Dedifferentiated amniotic fluid mesenchymal stem cell (primary cell): ENCODE measurements at regions not wholly inside any gene's neighbourhood (a gene's known extent, or its start where the extent isn't known, plus 50 kb on each side); places are given as distances from the start of the nearest gene placed in this dataset.
A peak's percentile ranks its signal among the peaks of the same experiment; 100 is the strongest.

ENCODE experiments used
- DNase-seq: peaks from one replicate; pipeline ENCODE4 v3.0.0-alpha.2; 2016; ENCODE audit errors: extremely low spot score

- no peak for DNase-seq
These were observed 68.9 kb downstream of the NCR2 start for GRCh38 chr6:41404182-41404845.

DNA sequence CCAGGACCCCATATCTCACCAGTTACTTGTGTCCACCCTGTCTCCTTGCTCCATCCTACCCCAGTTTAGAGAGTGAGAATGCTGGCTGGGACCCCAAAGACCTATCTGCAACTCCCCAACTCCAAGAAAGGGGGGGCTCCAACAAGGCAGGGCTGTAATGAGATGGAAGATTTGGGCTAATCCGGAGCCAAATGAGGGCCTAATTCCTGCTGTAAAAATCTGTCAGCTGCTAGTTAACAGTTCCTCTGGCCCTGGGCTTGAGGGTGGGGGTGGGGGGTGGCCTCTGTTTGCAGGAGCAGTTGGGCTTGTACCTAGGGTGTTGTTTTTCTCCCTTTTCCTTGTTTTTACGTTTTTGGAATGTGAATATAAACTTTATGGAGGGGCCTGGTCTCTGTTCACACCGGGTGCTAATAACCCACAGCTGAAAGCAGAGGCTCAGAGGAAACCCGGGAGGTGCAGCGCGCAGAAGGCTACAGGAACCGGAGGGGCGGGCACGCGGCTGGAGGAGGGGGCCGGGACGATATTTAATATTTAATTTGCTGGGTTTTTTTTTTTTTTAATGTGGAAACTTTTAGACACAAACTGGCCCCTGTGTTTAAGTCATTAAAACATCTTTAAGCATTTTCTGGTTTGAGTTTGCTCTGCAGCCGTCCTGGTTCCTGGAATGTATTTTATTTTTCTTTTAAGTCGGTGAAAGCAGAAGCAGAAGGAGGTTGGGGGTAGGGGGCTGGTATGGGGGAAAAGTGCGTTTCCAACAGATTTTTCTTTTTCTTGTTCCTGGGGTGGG, 70.7 kb downstream of the NCR2 start:
- DNase-seq, result no peak

DNA sequence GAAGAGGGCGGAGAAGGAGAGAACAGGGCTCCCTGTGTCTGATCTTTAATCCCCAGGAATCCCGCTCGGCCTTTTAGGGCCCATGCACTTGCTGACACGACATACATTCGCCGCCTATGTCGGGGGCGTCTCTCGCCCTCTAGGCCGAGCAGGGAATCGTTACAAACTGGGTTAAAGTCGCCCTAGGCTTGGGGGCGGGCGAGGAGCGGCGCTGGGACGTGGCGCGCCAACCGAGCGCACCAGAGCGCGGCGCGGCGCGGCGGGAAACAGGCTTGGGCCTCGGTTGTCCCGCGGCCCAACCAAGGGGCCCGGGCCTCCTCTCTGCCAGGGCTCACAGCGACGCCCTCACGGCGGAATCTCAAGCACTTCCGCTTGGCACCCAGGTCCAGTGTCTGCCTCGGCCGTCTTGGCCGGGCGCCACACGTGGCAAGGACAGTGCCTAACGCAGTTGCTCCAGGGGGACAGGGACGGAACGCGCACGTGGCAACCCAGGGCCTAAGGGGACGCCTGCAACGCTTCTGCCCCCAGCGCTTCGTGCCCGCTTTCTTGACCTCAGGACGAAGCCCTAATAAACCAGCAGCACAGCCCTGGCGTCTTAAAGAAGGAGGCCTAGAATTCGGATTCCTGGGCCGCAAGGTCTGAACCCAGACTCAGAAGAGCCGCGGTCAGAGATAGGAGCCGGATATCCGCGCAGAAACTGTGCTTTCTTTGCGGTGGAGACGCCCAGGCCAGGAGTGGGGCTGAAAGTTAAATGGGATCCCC, 71.5 kb downstream of the NCR2 start:
- no peak for DNase-seq

DNA sequence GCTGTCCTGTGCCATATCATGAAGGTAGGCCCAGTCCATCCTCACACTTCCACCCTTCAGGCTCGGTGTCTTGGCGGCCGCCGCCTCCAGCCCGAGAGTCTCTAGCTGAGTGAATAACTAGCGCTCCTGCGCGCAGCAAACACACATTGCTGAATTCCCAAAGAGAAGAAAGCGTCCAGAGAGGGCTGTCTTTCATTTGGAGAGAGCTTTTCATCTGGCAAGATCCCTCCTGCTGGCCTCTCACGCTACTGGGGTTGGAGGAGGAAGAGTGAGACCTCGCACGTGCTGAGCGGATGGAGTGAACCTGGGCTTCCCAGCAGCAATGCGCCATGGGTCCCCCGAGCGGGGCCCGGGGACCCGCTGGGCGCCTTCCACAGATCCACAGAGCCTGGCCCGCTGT, 73.2 kb downstream of the NCR2 start:
- no peak for DNase-seq

DNA sequence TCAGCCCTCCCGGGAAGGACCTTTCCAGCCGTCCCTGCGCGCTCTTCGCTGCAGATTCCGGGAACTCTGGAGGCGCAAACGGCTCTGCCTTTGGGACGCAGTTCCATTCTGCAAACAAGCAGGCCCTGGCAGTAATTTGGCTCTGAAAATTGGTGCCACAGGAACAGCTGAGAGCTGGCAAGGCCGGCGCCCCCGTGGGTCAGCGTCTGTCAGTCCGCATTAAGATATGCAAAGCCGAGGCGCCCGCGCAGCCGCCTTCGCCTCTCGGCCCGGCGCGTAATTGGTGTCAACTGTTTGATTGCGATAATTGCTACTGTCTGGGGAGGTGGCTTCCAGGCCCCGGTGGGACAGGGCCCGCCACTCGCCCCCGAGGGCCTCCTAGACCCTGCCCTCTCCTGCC, 73.6 kb downstream of the NCR2 start:
- no peak for DNase-seq

DNA sequence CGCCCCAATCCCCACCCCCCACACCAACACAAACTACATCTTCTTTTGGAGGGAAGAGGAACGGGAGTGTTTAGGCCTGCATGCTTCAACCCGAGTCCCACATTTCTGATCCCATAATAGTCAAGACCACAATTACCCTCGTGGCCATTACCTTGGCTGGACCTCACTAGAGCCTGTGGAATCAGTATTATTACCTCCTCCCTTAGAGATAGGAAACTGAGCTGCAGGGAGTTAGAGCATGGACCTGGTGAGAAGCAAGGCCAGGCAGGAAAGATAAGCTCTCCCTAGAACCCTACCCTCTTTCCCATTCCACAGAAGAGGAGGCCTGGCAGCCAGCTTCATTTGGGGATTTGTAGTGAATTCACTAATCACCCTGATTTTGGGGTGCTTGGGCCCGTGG, 74.1 kb downstream of the NCR2 start:
- no peak for DNase-seq

GRCh38 chr6:41411961-41412360, 76.6 kb downstream of the NCR2 start:
- DNase-seq, result no peak

GRCh38 chr6:41413250-41413649, 77.8 kb downstream of the NCR2 start:
- DNase-seq, result no peak

DNA sequence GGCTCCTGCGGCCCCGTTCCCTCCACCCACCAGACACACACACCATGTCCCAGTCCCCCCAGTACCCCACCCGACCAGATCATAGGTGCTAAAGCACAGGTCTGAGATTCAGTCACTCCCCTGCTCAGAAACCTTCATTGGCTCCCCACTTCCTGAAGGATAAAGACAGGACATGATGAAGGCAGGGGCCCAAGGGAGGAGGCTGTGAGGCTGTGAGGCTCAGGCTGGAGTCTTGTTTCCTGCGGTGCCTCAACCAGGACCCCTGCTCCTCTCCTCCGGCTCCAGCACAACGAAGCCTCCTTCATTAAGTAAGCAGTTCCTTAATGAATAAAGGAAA, 81.1 kb downstream of the NCR2 start:
- no peak for DNase-seq

- DNase-seq, result no peak
These were observed 83.3 kb downstream of the NCR2 start for GRCh38 chr6:41418741-41419140.

- no peak for DNase-seq
These were observed 84.0 kb downstream of the NCR2 start for GRCh38 chr6:41419385-41419784.

- DNase-seq, result no peak
These were observed 84.8 kb downstream of the NCR2 start for GRCh38 chr6:41420186-41420585.

DNA sequence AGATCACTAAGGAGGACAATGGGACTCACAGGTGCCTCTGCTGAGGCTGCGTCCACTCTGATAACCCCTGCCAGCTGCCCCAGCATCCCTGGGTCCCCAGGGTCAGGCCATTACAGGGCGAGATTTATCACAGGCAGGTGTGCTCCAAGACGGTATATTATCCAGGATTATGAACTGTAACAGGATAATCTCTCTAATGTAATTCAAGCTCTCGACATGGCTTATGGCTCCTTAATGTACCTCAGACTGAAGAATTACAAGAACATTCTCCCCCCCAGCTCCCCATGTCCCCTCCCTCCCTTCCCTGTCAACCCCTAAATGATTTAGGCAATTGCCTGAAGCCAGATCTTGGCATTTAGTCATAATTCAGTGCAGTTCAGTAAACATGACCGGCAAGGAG, 86.8 kb downstream of the NCR2 start:
- no peak for DNase-seq

- DNase-seq, result no peak
These were observed 87.6 kb downstream of the NCR2 start for GRCh38 chr6:41423002-41423401.

DNA sequence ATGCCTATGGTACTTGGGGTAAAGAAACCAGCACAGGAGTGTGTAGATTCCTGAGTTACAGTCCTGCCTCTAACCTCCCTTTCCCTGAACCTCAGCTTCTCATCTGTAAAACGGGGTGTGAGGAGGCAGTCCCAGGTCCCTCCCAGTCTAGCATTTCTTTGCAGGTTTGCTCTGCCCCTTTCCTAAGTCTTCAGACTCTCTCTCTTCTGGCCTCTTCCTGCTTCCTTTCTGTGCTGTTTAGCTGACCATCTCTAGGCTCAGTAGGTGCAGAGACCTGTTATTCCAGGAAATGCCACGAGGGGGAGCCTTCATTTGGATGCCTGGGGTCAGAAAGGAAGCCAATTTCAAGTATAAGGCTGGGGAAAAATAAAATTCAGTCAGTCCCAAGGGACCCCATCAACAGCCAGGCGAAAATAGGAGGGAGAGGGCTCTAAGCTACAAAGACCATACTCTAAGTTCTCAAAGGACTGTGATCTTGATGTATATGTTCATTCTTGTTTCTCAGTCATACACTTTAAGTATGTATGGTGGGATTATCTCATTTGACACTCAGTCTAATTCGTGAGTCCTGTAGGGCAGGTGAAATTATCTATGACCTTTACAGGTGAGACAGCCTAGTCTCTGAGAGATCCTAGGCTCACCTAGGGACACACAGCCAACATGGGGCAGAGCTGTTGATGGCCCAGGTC, 89.1 kb downstream of the NCR2 start:
- peak; percentile 89 for DNase-seq

DNA sequence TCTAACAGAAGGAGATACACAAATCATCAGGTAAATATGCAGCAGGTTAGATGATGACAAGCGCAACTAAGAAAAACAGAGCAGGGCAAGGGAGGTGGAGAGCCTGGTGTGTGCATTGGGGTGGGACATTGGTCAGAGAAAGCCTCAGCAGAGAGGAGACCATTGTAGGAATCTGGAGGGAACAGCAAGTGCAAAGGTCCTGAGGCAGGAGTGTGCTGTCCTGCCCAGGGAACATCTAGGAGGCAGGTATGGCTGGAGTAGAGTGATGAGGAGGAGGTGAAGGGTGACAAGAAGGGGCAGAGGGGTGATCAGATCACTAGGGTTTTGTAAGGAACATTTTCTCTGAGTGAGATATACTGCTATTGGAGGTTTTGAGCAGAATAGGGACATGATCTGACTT, 90.1 kb downstream of the NCR2 start:
- DNase-seq, result no peak

DNA sequence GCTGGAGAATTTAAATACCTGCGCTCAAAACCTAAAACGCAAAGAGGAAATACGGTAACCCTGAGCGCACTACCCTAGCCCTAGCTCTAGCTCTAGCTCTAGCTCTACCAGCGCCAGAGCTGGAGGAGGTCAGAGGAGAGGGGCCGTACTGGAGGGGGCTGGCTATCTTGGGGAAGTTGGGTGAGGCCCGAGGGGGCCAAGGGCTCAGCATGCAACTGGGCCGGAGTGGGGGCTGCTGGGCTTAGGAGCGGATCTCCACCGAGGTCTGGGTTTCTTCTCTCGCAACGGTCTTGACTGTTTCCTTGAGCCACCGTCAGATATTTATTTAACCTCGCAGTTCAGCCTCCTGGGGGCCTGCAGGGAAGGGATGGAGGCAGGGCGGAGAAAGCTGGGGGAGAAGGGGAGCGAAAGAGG, 91.0 kb downstream of the NCR2 start:
- no peak for DNase-seq

- no peak for DNase-seq
These were observed 91.7 kb downstream of the NCR2 start for GRCh38 chr6:41426888-41427641.

DNA sequence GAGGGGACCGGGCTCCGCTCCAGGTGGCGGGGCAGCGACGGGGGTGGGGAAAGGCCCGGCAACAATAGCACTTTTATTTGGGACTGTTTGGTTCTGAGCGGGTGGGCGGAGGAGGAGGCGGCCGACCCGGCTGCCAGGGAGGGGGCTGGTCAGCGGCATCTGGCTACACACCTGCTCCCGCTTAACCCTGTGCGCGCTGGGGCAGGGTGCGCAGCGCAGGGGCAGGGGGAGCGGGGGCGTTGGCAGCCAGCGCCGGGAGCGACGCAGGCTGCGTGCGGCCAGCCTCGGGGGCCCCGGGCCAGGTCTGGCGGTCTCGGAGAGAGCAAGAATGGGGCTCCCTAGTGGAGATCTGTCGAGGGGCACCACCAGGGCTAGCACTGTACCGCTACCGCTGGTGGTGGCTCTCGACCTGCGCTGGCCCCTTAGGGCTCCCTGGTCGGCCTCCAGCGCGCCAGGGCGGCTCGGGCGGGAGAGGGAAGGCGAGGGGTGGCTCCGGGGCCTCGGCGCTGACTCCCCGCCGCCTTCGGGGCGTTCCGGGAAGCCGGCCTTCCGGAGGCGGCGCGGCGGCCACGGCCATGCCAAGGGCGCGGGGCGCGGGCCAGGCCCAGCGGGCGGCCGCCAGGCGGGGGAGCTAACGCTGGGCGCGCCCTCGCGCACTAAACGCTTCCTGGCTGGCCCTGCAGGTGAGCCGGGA, 92.4 kb downstream of the NCR2 start:
- DNase-seq, result no peak

DNA sequence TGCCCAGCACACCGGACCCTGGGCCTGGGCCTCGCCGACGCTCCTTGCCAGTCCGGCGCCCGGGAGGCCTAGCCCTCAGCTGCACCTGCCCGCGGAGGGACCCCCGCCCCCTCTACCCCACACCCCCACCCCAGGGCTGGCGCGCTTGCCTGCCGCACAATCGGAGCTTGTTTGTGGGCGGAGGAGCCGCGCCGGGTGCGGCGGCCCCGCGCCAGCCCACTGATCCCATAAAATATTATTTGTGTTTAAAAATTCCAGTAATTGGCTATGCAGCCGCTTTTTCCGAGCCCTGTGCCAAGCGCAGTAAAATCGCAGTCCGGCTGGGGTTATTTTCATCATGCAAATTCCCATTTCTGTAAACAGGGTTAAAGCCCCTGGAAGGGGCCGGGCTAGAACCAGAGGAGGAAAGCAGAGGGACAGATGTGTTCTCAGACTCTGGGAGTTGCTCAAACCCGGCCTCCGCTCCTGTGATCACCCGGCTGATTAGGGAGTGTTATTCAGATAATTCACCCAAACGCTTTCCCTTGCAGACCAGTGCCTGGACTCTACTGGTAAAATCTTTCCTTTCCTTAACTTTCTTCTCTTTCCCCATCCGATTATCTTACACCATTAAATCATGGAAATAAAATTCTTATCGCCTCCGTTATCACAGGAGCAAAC, 93.1 kb downstream of the NCR2 start:
- DNase-seq, result no peak
